GM19193 (cell line): ENCODE measurements at regions not wholly inside any gene's neighbourhood (a gene's known extent, or its start where the extent isn't known, plus 50 kb on each side); places are given as distances from the start of the nearest gene placed in this dataset.

Source experiments
- POLR2A ChIP-seq: IDR thresholded peaks from 4 replicates; pipeline ENCODE4 v1.6.1; 2011; ENCODE audit not compliant: insufficient read depth, insufficient read length; ENCODE audit errors: extremely low read depth

GRCh38 chr2:145289946-145290345 is 770.0 kb upstream of the ZEB2 start:
- no peak for TF ChIP-seq POLR2A

GRCh38 chr2:145288650-145289496 is 769.0 kb upstream of the ZEB2 start:
- TF ChIP-seq POLR2A = no peak

- no peak for TF ChIP-seq POLR2A
Observed at GRCh38 chr2:145287736-145288135, 767.8 kb upstream of the ZEB2 start.

- TF ChIP-seq POLR2A = no peak
Observed at GRCh38 chr2:145286716-145287275, 766.9 kb upstream of the ZEB2 start.

- TF ChIP-seq POLR2A = no peak
Observed at GRCh38 chr2:145284551-145284950, 764.6 kb upstream of the ZEB2 start.

GRCh38 chr2:145283131-145283530 is 763.2 kb upstream of the ZEB2 start:
- no peak for TF ChIP-seq POLR2A

GRCh38 chr2:145277922-145278321 is 758.0 kb upstream of the ZEB2 start:
- TF ChIP-seq POLR2A = no peak

GRCh38 chr2:145273840-145274239 is 753.9 kb upstream of the ZEB2 start:
- TF ChIP-seq POLR2A = no peak

- no peak for TF ChIP-seq POLR2A
Observed at GRCh38 chr2:145268931-145269330, 749.0 kb upstream of the ZEB2 start.

GRCh38 chr2:145267451-145267850 is 747.5 kb upstream of the ZEB2 start:
- no peak for TF ChIP-seq POLR2A

GRCh38 chr2:145265244-145265643 is 745.3 kb upstream of the ZEB2 start:
- TF ChIP-seq POLR2A = no peak

- no peak for TF ChIP-seq POLR2A
Observed at GRCh38 chr2:145260674-145261073, 740.8 kb upstream of the ZEB2 start.

GRCh38 chr2:145260081-145260480 is 740.2 kb upstream of the ZEB2 start:
- TF ChIP-seq POLR2A = no peak

- TF ChIP-seq POLR2A = no peak
Observed at GRCh38 chr2:145258903-145259579, 739.1 kb upstream of the ZEB2 start.

GRCh38 chr2:145257931-145258330 is 738.0 kb upstream of the ZEB2 start:
- no peak for TF ChIP-seq POLR2A

GRCh38 chr2:145256551-145256950 is 736.6 kb upstream of the ZEB2 start:
- TF ChIP-seq POLR2A = no peak
